Activated naive CD4-positive, alpha-beta T cell treated with anti-CD3 and anti-CD28 coated beads, Interleukin-2, amount 50 U/mL, for 24 hours (primary cell): ENCODE measurements at regions not wholly inside any gene's neighbourhood (a gene's known extent, or its start where the extent isn't known, plus 50 kb on each side); places are given as distances from the start of the nearest gene placed in this dataset.

Source experiments
- H3K27ac Mint-ChIP-seq: one replicate; pipeline ENCODE4 v1.8.0; 2021; ENCODE audit warnings: mild to moderate bottlenecking, mixed read lengths
- H3K27me3 Mint-ChIP-seq: one replicate; pipeline ENCODE4 v1.8.0; 2021; ENCODE audit warnings: mixed read lengths
- H3K36me3 Mint-ChIP-seq: one replicate; pipeline ENCODE4 v1.8.0; 2021; ENCODE audit warnings: mixed read lengths
- H3K4me1 Mint-ChIP-seq: one replicate; pipeline ENCODE4 v1.8.0; 2021; ENCODE audit warnings: mixed read lengths
- H3K4me3 Mint-ChIP-seq: one replicate; pipeline ENCODE4 v1.8.0; 2021; ENCODE audit warnings: mild to moderate bottlenecking, mixed read lengths
- H3K9me3 Mint-ChIP-seq: one replicate; pipeline ENCODE4 v1.8.0; 2021; ENCODE audit warnings: mixed read lengths

DNA sequence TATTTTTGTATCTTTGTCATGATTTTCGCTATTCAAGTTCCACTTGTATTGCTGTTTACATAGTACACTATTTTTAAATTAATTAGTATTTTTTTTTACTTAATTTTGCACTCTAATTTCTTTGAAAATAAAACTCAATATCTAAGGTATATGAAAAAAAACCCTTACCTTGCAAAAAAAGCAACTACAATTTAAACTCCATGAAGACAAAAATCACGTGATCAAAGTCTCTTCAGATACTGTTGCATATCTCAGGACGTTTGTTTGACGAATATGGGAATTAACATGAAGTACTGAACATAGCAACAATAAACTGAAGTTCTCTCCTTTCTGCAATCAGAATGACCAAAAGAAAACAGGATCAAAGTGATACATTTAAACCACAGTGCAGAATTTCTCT lies 968.4 kb upstream of the SEL1L start:
- H3K27ac Mint-ChIP-seq = no peak overlapping the region
- no peaks in the 10 kb centered on the region for H3K4me1 Mint-ChIP-seq
- H3K9me3 Mint-ChIP-seq = no peaks in the 10 kb centered on the region
- H3K36me3 Mint-ChIP-seq = no peaks in the 10 kb centered on the region
- H3K27me3 Mint-ChIP-seq = no peaks in the 10 kb centered on the region
- no peak overlapping the region for H3K4me3 Mint-ChIP-seq

DNA sequence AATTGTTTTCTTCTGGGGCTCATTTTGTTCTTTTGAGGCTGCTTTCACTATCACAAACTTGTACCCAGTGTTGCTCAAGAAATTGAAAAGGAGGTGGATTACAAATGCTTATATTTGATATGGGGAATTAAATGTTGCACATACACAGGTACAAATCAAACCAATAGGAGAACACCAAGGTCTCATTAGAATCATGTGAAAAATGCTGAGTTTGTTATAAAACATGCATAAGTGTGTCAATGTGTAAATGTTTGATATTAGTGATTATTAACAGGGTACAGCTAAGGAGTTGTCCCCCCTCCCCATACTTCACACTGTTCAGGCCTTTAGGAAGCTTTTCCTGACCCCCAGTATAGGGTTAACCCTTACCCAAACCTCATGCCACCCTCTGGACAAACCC lies 971.2 kb upstream of the SEL1L start:
- no peaks in the 10 kb centered on the region for H3K4me1 Mint-ChIP-seq
- H3K36me3 Mint-ChIP-seq = no peaks in the 10 kb centered on the region
- H3K9me3 Mint-ChIP-seq = no peaks in the 10 kb centered on the region
- H3K4me3 Mint-ChIP-seq = no peak overlapping the region
- H3K27me3 Mint-ChIP-seq = no peaks in the 10 kb centered on the region
- H3K27ac Mint-ChIP-seq = no peak overlapping the region

DNA sequence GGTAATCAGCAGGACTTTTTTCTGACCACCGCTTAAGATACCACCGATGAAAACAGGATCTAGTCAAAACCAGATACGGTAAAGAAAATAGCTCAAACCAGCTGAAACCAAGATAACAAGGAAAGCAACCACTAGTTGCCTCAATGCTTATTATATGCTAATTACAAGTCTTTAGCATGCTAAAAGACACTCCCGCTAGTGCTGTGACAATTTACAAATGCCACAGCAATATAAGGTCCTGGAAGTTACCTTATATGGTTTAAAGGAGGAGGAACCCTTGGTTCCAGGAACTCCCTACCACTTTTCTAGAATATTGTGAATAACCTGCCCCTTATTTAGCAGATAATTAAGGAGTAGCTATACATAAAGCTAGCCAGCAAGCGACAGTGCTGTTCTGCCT lies 976.4 kb upstream of the SEL1L start:
- H3K27ac Mint-ChIP-seq = no peak overlapping the region
- peaks cover 3% of the 10 kb centered on the region for H3K9me3 Mint-ChIP-seq
- no peaks in the 10 kb centered on the region for H3K27me3 Mint-ChIP-seq
- H3K4me1 Mint-ChIP-seq = no peaks in the 10 kb centered on the region
- no peaks in the 10 kb centered on the region for H3K36me3 Mint-ChIP-seq
- H3K4me3 Mint-ChIP-seq = no peak overlapping the region

DNA sequence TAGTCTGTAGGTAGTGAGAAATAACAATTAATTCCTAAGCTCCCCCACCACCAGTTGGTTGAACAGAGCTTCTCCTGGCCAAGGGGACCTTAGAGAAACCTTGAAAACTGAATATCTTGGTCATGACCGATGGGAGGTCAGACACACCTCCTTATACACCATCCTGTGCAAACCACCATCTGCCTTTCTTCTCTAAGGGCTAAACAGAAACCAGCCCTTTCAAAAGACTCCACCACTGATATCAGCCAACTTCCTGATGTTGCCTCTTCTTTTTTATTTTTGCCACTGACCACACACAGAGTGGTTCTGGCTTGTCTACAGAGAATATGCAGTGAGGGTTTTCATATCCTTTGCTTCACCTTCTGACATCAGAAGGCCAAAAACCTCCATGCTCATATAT lies 977.7 kb upstream of the SEL1L start:
- Mint-ChIP-seq H3K27ac (no peak overlapping the region), H3K9me3 (peaks cover 3% of the 10 kb centered on the region), H3K27me3 (no peaks in the 10 kb centered on the region), H3K4me3 (no peak overlapping the region), H3K36me3 (no peaks in the 10 kb centered on the region), H3K4me1 (no peaks in the 10 kb centered on the region)

DNA sequence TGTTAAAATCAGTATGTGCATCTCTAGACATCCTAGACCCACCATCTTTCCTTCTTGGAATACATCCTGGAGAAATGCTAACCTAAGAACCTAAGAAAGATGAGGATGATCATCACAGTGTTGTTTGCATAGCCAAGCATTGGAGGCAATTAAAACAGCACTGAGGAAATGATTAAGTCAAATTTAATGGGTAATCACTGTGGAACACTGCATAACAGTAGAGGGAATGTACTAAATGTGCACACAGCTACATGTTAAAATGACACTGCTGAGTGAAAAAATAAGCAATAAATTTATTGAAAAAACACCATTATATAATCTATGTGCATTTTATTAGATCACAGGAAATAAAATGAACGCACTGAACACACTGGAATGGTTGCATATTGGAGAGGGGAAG lies 987.1 kb upstream of the SEL1L start:
- Mint-ChIP-seq H3K36me3 (no peaks in the 10 kb centered on the region), H3K4me1 (no peaks in the 10 kb centered on the region), H3K9me3 (peaks cover 17% of the 10 kb centered on the region), H3K27me3 (no peaks in the 10 kb centered on the region), H3K27ac (no peak overlapping the region), H3K4me3 (no peak overlapping the region)

DNA sequence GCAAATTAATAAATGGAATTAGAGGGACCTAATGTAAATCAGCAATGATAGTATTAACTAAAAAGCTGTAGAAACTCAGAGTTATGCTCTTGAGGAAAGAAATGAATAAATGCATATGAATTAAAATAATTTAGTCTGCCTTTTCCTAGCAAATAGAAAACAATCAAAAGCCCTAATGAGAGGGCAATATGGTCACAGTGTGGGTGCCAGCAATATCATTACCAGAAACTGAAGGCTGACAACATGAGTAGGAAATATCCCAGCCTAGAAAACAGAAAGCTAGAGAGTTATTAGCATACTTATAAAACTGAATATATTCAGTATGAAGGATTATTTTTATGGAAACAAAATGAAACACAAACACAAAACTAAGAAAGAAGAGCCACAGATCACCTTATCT lies 987.5 kb upstream of the SEL1L start:
- H3K4me1 Mint-ChIP-seq = no peaks in the 10 kb centered on the region
- peaks cover 17% of the 10 kb centered on the region for H3K9me3 Mint-ChIP-seq
- no peaks in the 10 kb centered on the region for H3K27me3 Mint-ChIP-seq
- no peak overlapping the region for H3K4me3 Mint-ChIP-seq
- H3K36me3 Mint-ChIP-seq = no peaks in the 10 kb centered on the region
- no peak overlapping the region for H3K27ac Mint-ChIP-seq

DNA sequence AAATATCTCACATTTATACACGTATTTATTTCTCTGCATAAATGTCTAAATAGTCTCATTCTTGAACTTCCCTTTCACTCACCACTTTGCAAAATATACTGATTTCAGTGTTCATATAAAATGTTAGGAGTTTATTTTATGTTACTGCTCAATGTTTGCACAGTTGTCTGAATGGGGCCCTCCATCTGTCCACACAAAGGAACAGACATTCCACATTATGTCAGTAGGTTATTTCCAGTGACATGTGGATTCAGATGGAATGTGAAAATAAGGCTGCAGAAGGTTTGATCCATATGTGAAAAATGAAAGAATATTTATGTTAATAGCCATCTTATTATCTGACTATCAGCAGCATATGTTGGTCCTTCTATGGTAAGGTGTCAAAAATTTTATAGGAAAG lies 994.4 kb upstream of the SEL1L start:
- Mint-ChIP-seq H3K27ac (no peak overlapping the region), H3K9me3 (peaks cover 18% of the 10 kb centered on the region), H3K4me1 (no peaks in the 10 kb centered on the region), H3K27me3 (no peaks in the 10 kb centered on the region), H3K36me3 (no peaks in the 10 kb centered on the region), H3K4me3 (no peak overlapping the region)

DNA sequence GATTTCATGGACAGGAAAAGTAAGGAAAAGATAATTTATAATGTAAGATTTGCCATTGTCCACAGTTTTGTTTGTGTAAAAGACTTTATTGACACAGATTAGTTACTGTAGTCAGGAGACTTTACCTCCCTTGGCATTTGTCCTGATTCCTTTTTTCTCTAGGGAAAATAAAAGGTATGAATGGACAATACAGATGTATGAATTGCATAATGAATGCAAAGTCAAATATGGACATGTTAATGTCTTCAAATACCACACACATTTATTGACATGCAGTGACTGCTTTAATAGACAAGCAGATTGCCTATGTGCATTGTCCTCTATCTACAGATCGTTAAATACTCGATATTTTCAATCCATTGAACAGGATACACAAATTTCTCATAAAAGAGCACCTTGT lies 999.7 kb upstream of the SEL1L start:
- Mint-ChIP-seq H3K27me3 (no peaks in the 10 kb centered on the region), H3K36me3 (no peaks in the 10 kb centered on the region), H3K4me3 (no peak overlapping the region), H3K27ac (no peak overlapping the region), H3K4me1 (no peaks in the 10 kb centered on the region), H3K9me3 (peaks cover 13% of the 10 kb centered on the region)

DNA sequence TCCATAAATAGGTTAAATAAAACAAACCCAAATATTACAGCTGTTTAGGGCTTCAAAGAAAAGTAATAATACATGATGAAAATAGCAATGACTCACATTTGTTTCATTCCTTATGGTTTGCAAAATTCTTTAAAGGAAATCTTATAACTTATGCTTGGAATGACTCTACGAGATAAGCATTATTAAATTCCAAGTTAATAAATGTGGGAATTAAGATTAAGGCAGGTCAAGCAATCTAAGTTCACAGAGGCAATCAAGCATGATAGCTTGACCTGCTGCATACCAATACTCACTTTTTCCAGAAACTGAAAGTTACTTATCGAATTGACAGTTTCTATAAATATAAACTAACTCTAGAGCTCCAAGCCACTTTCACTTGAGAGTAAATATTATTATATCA lies 1002.9 kb upstream of the SEL1L start:
- no peaks in the 10 kb centered on the region for H3K4me1 Mint-ChIP-seq
- H3K36me3 Mint-ChIP-seq = no peaks in the 10 kb centered on the region
- peaks cover 7% of the 10 kb centered on the region for H3K9me3 Mint-ChIP-seq
- no peaks in the 10 kb centered on the region for H3K27me3 Mint-ChIP-seq
- H3K4me3 Mint-ChIP-seq = no peak overlapping the region
- H3K27ac Mint-ChIP-seq = no peak overlapping the region

DNA sequence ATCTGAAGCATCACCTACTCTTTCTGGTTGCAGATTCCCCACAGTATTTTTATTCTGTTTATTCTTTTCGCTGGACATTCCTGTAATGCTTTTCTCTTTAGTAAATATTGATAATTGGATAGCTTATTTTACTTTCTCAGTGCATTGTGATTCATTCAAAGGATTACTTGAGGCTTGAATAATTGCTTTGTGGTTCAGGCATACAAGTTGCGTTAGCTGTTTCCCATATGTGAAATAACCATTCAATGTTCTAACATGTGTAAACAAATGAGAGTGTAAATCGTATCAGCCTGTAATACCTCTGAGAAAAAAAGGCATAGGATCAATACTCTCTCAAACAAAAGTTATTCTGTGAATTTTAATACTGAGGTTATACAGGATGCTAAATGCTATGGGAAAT lies 1004.2 kb upstream of the SEL1L start:
- no peak overlapping the region for H3K27ac Mint-ChIP-seq
- peaks cover 5% of the 10 kb centered on the region for H3K9me3 Mint-ChIP-seq
- H3K4me3 Mint-ChIP-seq = no peak overlapping the region
- H3K4me1 Mint-ChIP-seq = no peaks in the 10 kb centered on the region
- H3K36me3 Mint-ChIP-seq = no peaks in the 10 kb centered on the region
- H3K27me3 Mint-ChIP-seq = no peaks in the 10 kb centered on the region

DNA sequence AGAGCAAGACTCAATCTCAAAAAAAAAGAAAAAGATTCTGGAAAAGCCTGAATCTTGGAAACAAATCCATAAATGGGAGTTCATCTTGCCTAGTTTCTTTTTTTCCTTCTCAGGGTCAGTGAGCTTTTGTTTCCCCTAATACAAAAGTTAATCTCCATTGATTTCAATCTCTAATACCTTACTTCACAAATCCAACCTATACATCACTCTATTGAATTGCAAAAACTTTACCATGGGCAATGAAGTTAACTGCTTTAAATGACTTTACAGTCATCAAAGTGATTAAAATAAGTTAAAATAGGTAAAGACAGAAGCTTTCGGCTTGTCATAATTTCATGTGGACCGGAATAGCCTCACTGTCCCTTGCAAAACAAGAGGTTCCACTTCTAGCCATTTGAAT lies 1012.7 kb upstream of the SEL1L start:
- Mint-ChIP-seq H3K36me3 (no peaks in the 10 kb centered on the region), H3K27ac (no peak overlapping the region), H3K27me3 (no peaks in the 10 kb centered on the region), H3K9me3 (peaks cover 4% of the 10 kb centered on the region), H3K4me1 (no peaks in the 10 kb centered on the region), H3K4me3 (no peak overlapping the region)

DNA sequence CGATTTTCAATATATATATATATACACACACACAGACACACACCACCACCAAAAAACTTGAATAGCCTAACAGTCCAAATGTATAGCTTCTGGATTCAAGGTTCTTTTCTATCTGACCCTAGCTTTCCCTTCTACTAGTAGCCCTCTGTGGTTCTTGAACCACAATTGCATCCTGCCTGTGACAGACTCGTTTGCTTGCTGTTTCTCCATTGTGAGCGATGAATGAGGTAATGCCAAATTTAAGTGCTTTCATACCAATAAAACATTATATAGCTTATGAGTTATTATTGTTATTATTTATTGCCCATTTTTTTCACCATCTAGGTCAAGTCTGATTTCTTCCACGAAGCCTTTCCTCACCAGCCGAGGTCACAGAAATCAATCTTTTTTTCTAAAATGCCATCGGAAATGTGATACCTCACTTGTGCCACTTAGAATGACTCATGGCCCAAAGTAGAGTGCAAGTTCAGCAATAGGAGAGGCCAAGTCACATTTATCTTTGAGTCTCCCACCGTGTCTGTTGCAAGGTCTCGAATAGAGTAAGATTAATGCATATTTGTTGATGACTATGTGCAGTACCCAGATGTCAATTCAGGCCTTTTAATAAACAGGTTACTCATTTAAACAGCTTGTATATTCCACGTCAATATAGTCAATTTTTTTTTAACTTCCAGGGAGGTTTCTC lies 1015.8 kb upstream of the SEL1L start:
- Mint-ChIP-seq H3K36me3 (no peaks in the 10 kb centered on the region), H3K4me3 (no peak overlapping the region), H3K4me1 (no peaks in the 10 kb centered on the region), H3K9me3 (no peaks in the 10 kb centered on the region), H3K27ac (no peak overlapping the region), H3K27me3 (no peaks in the 10 kb centered on the region)

DNA sequence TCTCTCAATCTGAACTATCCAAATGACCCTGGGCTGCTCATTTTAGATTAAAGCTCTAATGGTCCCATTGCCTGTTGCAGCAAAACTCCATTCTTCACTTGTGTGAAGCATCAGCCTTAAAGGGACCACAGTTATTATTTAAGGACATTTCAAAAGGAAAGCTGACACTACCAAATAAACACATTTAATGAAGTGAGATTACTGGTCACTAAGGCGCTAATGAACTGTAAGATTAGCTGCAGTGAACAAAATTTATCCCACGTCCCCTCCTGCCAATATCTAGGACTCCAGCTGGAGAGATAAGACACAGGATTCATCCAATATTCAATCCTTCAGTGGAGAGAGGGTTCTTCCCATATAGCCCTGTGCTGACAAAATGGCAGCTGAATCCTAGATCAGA lies 1029.2 kb upstream of the SEL1L start:
- Mint-ChIP-seq H3K27ac (no peak overlapping the region), H3K27me3 (no peaks in the 10 kb centered on the region), H3K4me3 (no peak overlapping the region), H3K36me3 (no peaks in the 10 kb centered on the region), H3K9me3 (peaks cover 4% of the 10 kb centered on the region), H3K4me1 (no peaks in the 10 kb centered on the region)

DNA sequence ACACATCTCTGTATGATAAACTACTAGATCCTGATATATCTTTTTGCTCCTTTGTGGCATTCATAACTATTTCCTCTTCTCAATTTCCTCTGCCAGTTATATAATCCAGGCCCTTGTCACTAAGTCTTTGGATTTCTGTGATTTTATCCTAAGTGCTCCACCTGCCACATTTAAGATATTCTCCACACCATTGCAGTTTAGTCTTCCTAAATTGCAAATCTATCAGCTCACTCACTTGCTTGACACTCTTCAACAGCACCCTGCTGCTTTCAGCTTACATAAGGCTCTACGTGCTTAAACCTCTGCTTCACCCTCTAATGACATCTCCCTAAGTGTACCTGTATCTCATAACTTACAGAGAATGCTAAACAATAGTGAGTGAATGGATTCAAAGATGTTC lies 1032.2 kb upstream of the SEL1L start:
- H3K9me3 Mint-ChIP-seq = no peaks in the 10 kb centered on the region

DNA sequence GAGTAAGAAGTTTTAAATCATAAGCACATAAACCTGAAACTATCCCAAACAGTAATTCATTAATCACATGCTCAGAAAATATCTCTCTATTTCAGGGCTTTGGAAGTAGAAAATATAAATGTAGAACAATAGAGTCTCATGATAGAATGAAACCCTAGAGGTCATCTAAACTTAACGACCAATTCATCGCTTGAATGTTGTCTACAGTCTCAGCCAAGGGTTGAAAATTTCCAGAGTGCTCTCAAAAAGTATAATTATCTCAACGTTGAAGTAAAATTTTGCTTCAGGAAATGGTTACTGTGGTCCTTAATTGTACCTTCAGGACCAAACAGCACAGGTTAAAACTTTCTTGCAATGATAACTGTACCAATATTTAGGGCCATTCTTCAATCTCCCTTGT lies 1053.6 kb upstream of the SEL1L start:
- H3K9me3 Mint-ChIP-seq = peaks cover 9% of the 10 kb centered on the region
- no peak overlapping the region for H3K4me3 Mint-ChIP-seq
- H3K36me3 Mint-ChIP-seq = no peaks in the 10 kb centered on the region
- H3K27ac Mint-ChIP-seq = no peak overlapping the region
- H3K27me3 Mint-ChIP-seq = no peaks in the 10 kb centered on the region
- no peaks in the 10 kb centered on the region for H3K4me1 Mint-ChIP-seq

More for the DNA sequence above, 1032.2 kb upstream of the SEL1L start:
- no peaks in the 10 kb centered on the region for H3K4me1 Mint-ChIP-seq
- H3K27me3 Mint-ChIP-seq = no peaks in the 10 kb centered on the region
- no peaks in the 10 kb centered on the region for H3K36me3 Mint-ChIP-seq
- H3K4me3 Mint-ChIP-seq = no peak overlapping the region
- H3K27ac Mint-ChIP-seq = no peak overlapping the region

DNA sequence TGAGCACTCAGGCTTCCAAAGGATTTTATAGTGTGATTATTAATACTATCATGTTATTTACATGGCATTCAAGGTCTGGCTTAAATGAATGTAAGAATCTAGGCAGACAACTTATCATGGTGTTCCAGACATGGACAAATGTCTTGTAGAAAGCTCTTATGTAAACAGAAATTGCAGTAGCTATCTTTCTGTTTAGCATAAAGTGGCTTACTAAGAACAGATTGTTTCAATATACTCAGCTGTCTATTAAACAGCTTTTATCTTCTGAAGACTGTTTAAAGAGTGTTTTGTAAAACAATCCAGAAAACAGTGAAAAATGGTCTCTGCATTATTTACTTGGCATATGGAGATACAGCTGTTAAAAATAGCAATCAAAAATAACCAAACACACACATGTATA lies 1061.8 kb upstream of the SEL1L start:
- Mint-ChIP-seq H3K27me3 (no peaks in the 10 kb centered on the region), H3K36me3 (no peaks in the 10 kb centered on the region), H3K9me3 (peaks cover 8% of the 10 kb centered on the region), H3K27ac (no peak overlapping the region), H3K4me3 (no peak overlapping the region), H3K4me1 (no peaks in the 10 kb centered on the region)

DNA sequence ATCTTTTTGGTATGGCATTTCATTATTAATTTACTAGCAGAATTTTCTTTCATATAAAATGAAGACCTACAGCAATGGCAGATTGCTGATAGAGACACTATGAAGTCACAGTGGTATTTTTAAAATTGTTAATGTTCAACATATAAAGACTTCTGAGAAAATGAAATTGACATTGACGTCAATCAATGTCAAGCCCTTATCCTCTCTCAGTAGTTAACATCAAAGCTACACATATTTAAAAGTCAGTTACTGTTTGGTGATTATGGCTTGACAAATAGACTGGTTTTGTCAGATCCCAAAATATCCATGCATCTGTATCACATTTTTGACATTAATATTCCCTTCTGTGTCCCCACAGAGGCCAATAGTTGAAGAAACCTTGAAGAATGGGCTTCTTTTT lies 1069.1 kb upstream of the SEL1L start:
- H3K4me1 Mint-ChIP-seq = no peaks in the 10 kb centered on the region
- H3K4me3 Mint-ChIP-seq = no peak overlapping the region
- H3K27me3 Mint-ChIP-seq = no peaks in the 10 kb centered on the region
- no peak overlapping the region for H3K27ac Mint-ChIP-seq
- no peaks in the 10 kb centered on the region for H3K36me3 Mint-ChIP-seq
- H3K9me3 Mint-ChIP-seq = peaks cover 9% of the 10 kb centered on the region
